GM12878 (cell line): ENCODE measurements at regions not wholly inside any gene's neighbourhood (a gene's known extent, or its start where the extent isn't known, plus 50 kb on each side); places are given as distances from the start of the nearest gene placed in this dataset.

ENCODE experiments used
- ATAC-seq: fragments of 200-7000 bp; cut with Tn5 transposase; 3 replicates; pipeline ENCODE4 v1.9.1; 2020; ENCODE audit warnings: mild to moderate bottlenecking, moderate library complexity
- BruUV-seq: library from RNA; stranded (reverse); fragments of 400-500 nt; replicated peaks from 2 replicates; lab custom pipeline; 2021; lab: Mats Ljungman, UMichigan
- CTCF ChIA-PET: fragments of 300-600 bp; sonication (Branson Sonifier 250); formaldehyde crosslinking; extraction: SDS; loops from one replicate; lab custom pipeline; 2021; ENCODE audit warnings: inconsistent platforms; lab: Yijun Ruan, JAX
- POLR2A ChIA-PET: fragments of 350-600 bp; formaldehyde crosslinking; extraction: SDS; loops from one replicate; lab custom pipeline; 2021; ENCODE audit warnings: inconsistent platforms; lab: Charles Lee
- RAD21 ChIA-PET: fragments of 300-600 bp; sonication (Branson Sonifier 250); formaldehyde crosslinking; loops from one replicate; lab custom pipeline; 2023; ENCODE audit warnings: antibody characterized with exemption; ENCODE audit not compliant: unreplicated experiment; lab: Charles Lee
- SMC1A ChIA-PET: fragments of 300-600 bp; sonication (Branson Sonifier 250); formaldehyde crosslinking; loops from one replicate; lab custom pipeline; 2023; ENCODE audit not compliant: unreplicated experiment, uncharacterized antibody; lab: Charles Lee
- DNase-seq: peaks from one replicate; pipeline ENCODE4 v3.0.0-alpha.2; 2011; ENCODE audit warnings: low read depth, low spot score
- FAIRE-seq: peaks from 3 replicates; lab custom pipeline; 2011; peaks lifted over from hg19 to GRCh38; lab: Jason Lieb, UNC
- H2AFZ ChIP-seq: 2 replicates; pipeline ENCODE4 v1.6.0; 2011; ENCODE audit warnings: low read depth, low read length, control low read depth; ENCODE audit not compliant: control insufficient read depth
- H3K27ac ChIP-seq: 2 replicates; pipeline ENCODE4 v1.5.1; 2011; ENCODE audit warnings: control low read depth; ENCODE audit not compliant: control insufficient read depth, insufficient read depth
- H3K27me3 ChIP-seq, 2 experiments: replicated peaks in 1 of 2; 2 replicates each; pipeline versions ENCODE4 v1.6.0 to v1.6.1; 2011; ENCODE audit warnings: low read length in 1 of 2; ENCODE audit not compliant: control insufficient read depth in 2 of 2, insufficient read depth in 2 of 2
- H3K36me3 ChIP-seq, 2 experiments: 2 replicates each; pipeline ENCODE4 v1.5.1; 2011; ENCODE audit warnings: low read length in 1 of 2; ENCODE audit not compliant: control insufficient read depth in 2 of 2, insufficient read depth in 2 of 2
- H3K4me1 ChIP-seq: 2 replicates; pipeline ENCODE4 v1.6.1; 2011; ENCODE audit warnings: mild to moderate bottlenecking, low read length, moderate library complexity, mixed read lengths; ENCODE audit not compliant: control insufficient read depth, insufficient read depth
- H3K4me2 ChIP-seq: 2 replicates; pipeline ENCODE4 v1.6.0; 2011; ENCODE audit warnings: control low read depth; ENCODE audit not compliant: control insufficient read depth, insufficient read depth
- H3K4me3 ChIP-seq: fragments of 200-600 bp; sonication (generic); 2 replicates; pipeline ENCODE4 v1.5.1; 2016
- H3K79me2 ChIP-seq: 2 replicates; pipeline ENCODE4 v1.6.0; 2011; ENCODE audit warnings: low read length; ENCODE audit not compliant: control insufficient read depth, insufficient read depth
- H3K9ac ChIP-seq: 2 replicates; pipeline ENCODE4 v1.8.0; 2011; ENCODE audit warnings: low read length, control low read depth, mixed read lengths; ENCODE audit not compliant: control insufficient read depth, insufficient read depth
- H3K9me3 ChIP-seq: replicated peaks from 3 replicates; pipeline ENCODE4 v1.5.1; 2011; ENCODE audit warnings: mild to moderate bottlenecking, low read length; ENCODE audit not compliant: control insufficient read depth, insufficient read depth
- H4K20me1 ChIP-seq: 2 replicates; pipeline ENCODE4 v1.6.0; 2011; ENCODE audit not compliant: control insufficient read depth, insufficient read depth
- ASH2L ChIP-seq: fragments of 300-600, 200-600 bp; sonication (generic); IDR thresholded peaks from 2 replicates; pipeline ENCODE4 v1.6.1; 2017; ENCODE audit warnings: low read depth, mild to moderate bottlenecking, borderline replicate concordance
- HCFC1 ChIP-seq: fragments of 150-350 bp; IDR thresholded peaks from 2 replicates; pipeline ENCODE4 v1.6.1; 2014; ENCODE audit warnings: low read length
- HDGF ChIP-seq: fragments of 450-650 bp; IDR thresholded peaks from 2 replicates; pipeline ENCODE4 v1.6.1; 2016; ENCODE audit warnings: antibody characterized with exemption
- IKZF2 ChIP-seq, 2 experiments: fragments of 450-650 bp; IDR thresholded peaks; 2 replicates each; pipeline ENCODE4 v1.6.1; 2017; ENCODE audit warnings: mild to moderate bottlenecking in 2 of 2, moderate library complexity in 2 of 2
- IRF4 ChIP-seq: IDR thresholded peaks from 2 replicates; pipeline ENCODE4 v1.6.1; 2011; ENCODE audit warnings: low read depth, low read length
- KAT2A ChIP-seq: conservative IDR thresholded peaks from 2 replicates; pipeline ENCODE4 v1.6.1; 2011; ENCODE audit warnings: low read depth, low read length; ENCODE audit not compliant: control insufficient read depth
- KLF5 ChIP-seq: fragments of 450-650 bp; IDR thresholded peaks from 2 replicates; pipeline ENCODE4 v1.6.1; 2014; ENCODE audit warnings: mild to moderate bottlenecking; ENCODE audit not compliant: partially characterized antibody
- MXI1 ChIP-seq: fragments of 150-350 bp; IDR thresholded peaks from 2 replicates; pipeline ENCODE4 v1.6.1; 2011; ENCODE audit warnings: low read depth, mild to moderate bottlenecking, inconsistent platforms, low read length, improper control_type of control experiment
- MYC ChIP-seq: IDR thresholded peaks from 2 replicates; pipeline ENCODE4 v1.6.1; 2011; ENCODE audit warnings: mild to moderate bottlenecking, low read length, moderate library complexity, inconsistent platforms; ENCODE audit not compliant: insufficient read depth, insufficient replicate concordance, insufficient read length, severe bottlenecking
- NR2C1 ChIP-seq: fragments of 450-650 bp; IDR thresholded peaks from 2 replicates; pipeline ENCODE4 v1.6.1; 2017; ENCODE audit warnings: antibody characterized with exemption, mild to moderate bottlenecking, moderate library complexity
- RAD21 ChIP-seq: IDR thresholded peaks from 2 replicates; pipeline ENCODE4 v1.6.1; 2011; ENCODE audit warnings: mild to moderate bottlenecking, low read depth, low read length, moderate library complexity; ENCODE audit not compliant: insufficient read depth
- RB1 ChIP-seq: fragments of 450-650 bp; formaldehyde crosslinking; IDR thresholded peaks from 2 replicates; pipeline ENCODE4 v1.6.1; 2017; ENCODE audit warnings: mild to moderate bottlenecking, borderline replicate concordance
- ZNF274 ChIP-seq: IDR thresholded peaks from one replicate; pipeline ENCODE4 v1.8.0; 2011; ENCODE audit not compliant: insufficient read length, insufficient read depth
- WGBS: methylation state at CpG from one replicate; pipeline ENCODE4 v1.1.6; 2016; ENCODE audit warnings: low lambda C conversion rate; ENCODE audit not compliant: insufficient replicate concordance, insufficient coverage; ENCODE audit errors: missing lambda C conversion rate; 5-methylcytosine and 5-hydroxymethylcytosine counted together
- in situ Hi-C: fragments of 300-500 bp; cut with MboI; formaldehyde crosslinking; loops from 9 replicates; pipeline ENCODE4 v1.14.3; 2018; ENCODE audit warnings: mixed read lengths
- intact Hi-C: fragments of 100-400 bp; cut with micrococcal nuclease; formaldehyde crosslinking; loops from one replicate; pipeline ENCODE4 v1.14.2; 2022; ENCODE audit not compliant: unreplicated experiment
- TF ChIP-seq, protein P1 (sequence below): fragments of 450-650 bp; IDR thresholded peaks from 2 replicates; pipeline ENCODE4 v1.6.1; 2018; ENCODE audit warnings: mild to moderate bottlenecking, low read depth, moderate library complexity; ENCODE audit not compliant: partially characterized antibody

DNA sequence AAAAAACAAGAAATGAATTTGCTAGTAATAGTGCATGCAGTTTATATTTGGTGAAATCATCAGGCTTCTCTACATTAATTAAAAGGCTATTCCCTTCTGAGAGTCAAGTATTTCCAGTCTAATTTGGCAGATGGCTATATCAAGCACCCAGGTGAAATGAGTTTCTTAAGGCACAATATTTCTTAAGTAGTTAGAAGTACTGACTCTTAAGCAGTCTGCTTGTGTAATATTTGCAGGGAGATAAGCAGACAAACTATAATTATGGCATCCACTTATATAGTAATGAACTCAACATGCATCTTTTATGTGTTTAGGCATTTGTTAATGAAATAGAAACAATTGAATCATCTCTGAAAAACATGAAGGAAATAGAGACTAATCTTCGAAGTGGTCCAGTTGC, 189.2 kb downstream of the UTRN start:
- in situ Hi-C loops = no loop called here
- Histone ChIP-seq H3K4me2 (no peak overlapping the region), H3K9ac (no peak overlapping the region), H3K79me2 (no peaks in the 10 kb centered on the region), H3K4me3 (no peak overlapping the region), H2AFZ (no peak overlapping the region), H3K27ac (no peak overlapping the region), H3K4me1 (peaks cover under 1% of the 10 kb centered on the region; the same call in 1 of the 2 replicates), H3K9me3 (no peaks in the 10 kb centered on the region), H3K36me3 (peaks cover 0 to 20% of the 10 kb centered on the region in 2 experiments; a peak in 3 of 4 replicates), H3K27me3 (no peaks in the 10 kb centered on the region), H4K20me1 (no peaks in the 10 kb centered on the region)
- CTCF ChIA-PET = no interaction called here
- RAD21 ChIA-PET = no interaction called here
- WGBS = 100% methylated on average over 1 of the region's 1 CpG
- intact Hi-C loops = no loop called here
- POLR2A ChIA-PET = no interaction called here
- DNase-seq (no peak), ATAC-seq (no peak), FAIRE-seq (no peak)
- no TSS peak for BruUV-seq
- no peak for TF ChIP-seq IRF4
- TF ChIP-seq HDGF = no peak
- no peak for TF ChIP-seq KAT2A
- no peak for TF ChIP-seq ZNF274
- SMC1A ChIA-PET = interaction anchor here (0.6 to 2.6 kb wide), 2 partner anchors 13 to 613 kb away, joined by 3 to 7 read pairs; no protein-coding TSS in a partner anchor

DNA sequence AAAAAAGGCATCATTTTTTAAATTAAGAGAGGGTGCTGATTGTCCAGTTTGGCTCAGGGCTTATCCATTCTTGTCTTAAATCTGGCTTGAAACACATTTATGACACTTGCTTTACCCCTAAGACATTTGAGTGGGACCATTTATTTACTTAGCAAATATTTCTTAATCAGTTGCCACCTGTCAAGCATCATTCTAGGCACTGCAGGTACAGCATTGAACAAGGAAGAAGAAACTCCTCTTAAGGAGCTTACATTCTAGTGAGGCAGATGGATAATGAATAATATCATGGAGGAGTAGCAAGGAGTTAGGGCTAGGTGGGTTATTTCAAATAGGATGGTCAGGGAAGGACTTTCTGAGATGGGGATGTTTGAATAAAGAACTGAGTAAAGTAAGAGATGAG, 189.8 kb downstream of the UTRN start:
- no peaks in the 10 kb centered on the region for H3K79me2 ChIP-seq
- ATAC-seq (no peak), FAIRE-seq (no peak), DNase-seq (no peak)
- no peaks in the 10 kb centered on the region for H4K20me1 ChIP-seq
- no peaks in the 10 kb centered on the region for H3K27me3 ChIP-seq
- peaks cover 0 to 25% of the 10 kb centered on the region in 2 experiments; a peak in 3 of 4 replicates for H3K36me3 ChIP-seq
- no peaks in the 10 kb centered on the region for H3K4me1 ChIP-seq
- no peak overlapping the region for H3K4me2 ChIP-seq
- ChIA-PET POLR2A (no interaction called here), CTCF (no interaction called here), SMC1A (interaction anchor here (0.6 to 2.6 kb wide), 3 partner anchors 13 to 613 kb away, joined by 3 to 7 read pairs (median 3); no protein-coding TSS in a partner anchor), RAD21 (no interaction called here)
- no peaks in the 10 kb centered on the region for H3K9me3 ChIP-seq
- H2AFZ ChIP-seq = no peak overlapping the region
- H3K4me3 ChIP-seq = no peak overlapping the region
- in situ Hi-C loops = no loop called here
- no peak overlapping the region for H3K9ac ChIP-seq
- intact Hi-C loops = no loop called here
- no peak overlapping the region for H3K27ac ChIP-seq
- no TSS peak for BruUV-seq
- TF ChIP-seq ASH2L = no peak
- TF ChIP-seq IKZF2 (IDR thresholded peaks at IDR 0.05) = no peak
- TF ChIP-seq NR2C1 = no peak
- TF ChIP-seq RAD21 = no peak
- TF ChIP-seq KLF5 = no peak
- TF ChIP-seq, protein P1, sequence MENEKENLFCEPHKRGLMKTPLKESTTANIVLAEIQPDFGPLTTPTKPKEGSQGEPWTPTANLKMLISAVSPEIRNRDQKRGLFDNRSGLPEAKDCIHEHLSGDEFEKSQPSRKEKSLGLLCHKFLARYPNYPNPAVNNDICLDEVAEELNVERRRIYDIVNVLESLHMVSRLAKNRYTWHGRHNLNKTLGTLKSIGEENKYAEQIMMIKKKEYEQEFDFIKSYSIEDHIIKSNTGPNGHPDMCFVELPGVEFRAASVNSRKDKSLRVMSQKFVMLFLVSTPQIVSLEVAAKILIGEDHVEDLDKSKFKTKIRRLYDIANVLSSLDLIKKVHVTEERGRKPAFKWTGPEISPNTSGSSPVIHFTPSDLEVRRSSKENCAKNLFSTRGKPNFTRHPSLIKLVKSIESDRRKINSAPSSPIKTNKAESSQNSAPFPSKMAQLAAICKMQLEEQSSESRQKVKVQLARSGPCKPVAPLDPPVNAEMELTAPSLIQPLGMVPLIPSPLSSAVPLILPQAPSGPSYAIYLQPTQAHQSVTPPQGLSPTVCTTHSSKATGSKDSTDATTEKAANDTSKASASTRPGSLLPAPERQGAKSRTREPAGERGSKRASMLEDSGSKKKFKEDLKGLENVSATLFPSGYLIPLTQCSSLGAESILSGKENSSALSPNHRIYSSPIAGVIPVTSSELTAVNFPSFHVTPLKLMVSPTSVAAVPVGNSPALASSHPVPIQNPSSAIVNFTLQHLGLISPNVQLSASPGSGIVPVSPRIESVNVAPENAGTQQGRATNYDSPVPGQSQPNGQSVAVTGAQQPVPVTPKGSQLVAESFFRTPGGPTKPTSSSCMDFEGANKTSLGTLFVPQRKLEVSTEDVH = no peak
- TF ChIP-seq HCFC1 = no peak
- no peak for TF ChIP-seq RB1
- TF ChIP-seq MYC = no peak
- no peak for TF ChIP-seq MXI1
